ENCODE measurements at regions not wholly inside any gene's neighbourhood (a gene's known extent, or its start where the extent isn't known, plus 50 kb on each side); places are given as distances from the start of the nearest gene placed in this dataset.
"Not testable (repeated sequence)": the region's sequence is repeated elsewhere in the genome, so short reads cannot be mapped to it uniquely, and the experiment has no call there.

DNA sequence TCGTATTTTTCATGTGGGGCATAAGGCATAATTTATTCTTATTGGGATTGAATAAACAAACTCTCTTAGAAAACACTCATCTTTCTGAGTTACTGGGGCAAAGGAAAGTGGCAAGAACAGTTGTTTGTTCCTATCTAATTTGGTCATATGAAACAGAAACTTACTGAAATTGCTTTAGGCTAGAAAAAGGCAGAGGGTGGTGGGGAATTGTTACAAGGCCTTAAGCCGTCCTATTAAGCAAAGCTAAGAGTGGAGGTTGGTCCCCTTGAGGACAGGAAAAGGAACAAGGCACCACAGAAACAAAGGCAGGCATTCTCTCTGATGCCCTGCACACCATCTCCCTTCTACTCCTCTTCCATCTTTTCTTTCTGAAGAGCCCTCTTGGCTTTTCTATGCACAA lies 830.9 kb downstream of the EDEM1 start:
- no peak overlapping the region for H3K27ac Mint-ChIP-seq
- no peak overlapping the region for H3K4me3 Mint-ChIP-seq
- TF ChIP-seq, protein P1, sequence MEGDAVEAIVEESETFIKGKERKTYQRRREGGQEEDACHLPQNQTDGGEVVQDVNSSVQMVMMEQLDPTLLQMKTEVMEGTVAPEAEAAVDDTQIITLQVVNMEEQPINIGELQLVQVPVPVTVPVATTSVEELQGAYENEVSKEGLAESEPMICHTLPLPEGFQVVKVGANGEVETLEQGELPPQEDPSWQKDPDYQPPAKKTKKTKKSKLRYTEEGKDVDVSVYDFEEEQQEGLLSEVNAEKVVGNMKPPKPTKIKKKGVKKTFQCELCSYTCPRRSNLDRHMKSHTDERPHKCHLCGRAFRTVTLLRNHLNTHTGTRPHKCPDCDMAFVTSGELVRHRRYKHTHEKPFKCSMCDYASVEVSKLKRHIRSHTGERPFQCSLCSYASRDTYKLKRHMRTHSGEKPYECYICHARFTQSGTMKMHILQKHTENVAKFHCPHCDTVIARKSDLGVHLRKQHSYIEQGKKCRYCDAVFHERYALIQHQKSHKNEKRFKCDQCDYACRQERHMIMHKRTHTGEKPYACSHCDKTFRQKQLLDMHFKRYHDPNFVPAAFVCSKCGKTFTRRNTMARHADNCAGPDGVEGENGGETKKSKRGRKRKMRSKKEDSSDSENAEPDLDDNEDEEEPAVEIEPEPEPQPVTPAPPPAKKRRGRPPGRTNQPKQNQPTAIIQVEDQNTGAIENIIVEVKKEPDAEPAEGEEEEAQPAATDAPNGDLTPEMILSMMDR (conservative IDR thresholded peaks at IDR 0.05): no peak
- no peaks in the 10 kb centered on the region for H3K27me3 Mint-ChIP-seq
- H3K36me3 Mint-ChIP-seq: peaks cover 3% of the 10 kb centered on the region
- DNase-seq (ENCODE audit: extremely low spot score, unreplicated experiment): no peak
- peaks cover 5% of the 10 kb centered on the region for H3K9me3 Mint-ChIP-seq
- no peaks in the 10 kb centered on the region for H3K4me1 Mint-ChIP-seq (ENCODE audit: unreplicated experiment)

DNA sequence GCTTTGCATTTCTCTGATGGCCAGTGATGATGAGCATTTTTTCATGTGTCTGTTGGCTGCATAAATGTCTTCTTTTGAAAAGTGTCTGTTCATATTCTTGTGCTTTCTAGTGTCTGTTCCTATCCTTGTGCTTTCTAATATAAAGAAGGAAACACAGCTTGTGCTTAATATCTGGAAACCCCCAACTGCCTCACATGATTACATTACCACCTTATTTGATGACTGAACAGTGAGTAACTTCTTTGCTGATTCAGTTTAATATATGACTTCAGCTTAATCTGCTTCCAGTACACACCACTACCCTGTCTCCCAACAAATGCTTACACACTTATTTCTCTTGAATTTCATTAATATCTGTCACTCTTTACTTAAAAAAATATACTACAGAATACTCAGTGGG lies 835.1 kb downstream of the EDEM1 start:
- peaks cover 3% of the 10 kb centered on the region for H3K36me3 Mint-ChIP-seq
- peaks cover 5% of the 10 kb centered on the region for H3K9me3 Mint-ChIP-seq
- TF ChIP-seq, protein P1 (conservative IDR thresholded peaks at IDR 0.05): no peak

DNA sequence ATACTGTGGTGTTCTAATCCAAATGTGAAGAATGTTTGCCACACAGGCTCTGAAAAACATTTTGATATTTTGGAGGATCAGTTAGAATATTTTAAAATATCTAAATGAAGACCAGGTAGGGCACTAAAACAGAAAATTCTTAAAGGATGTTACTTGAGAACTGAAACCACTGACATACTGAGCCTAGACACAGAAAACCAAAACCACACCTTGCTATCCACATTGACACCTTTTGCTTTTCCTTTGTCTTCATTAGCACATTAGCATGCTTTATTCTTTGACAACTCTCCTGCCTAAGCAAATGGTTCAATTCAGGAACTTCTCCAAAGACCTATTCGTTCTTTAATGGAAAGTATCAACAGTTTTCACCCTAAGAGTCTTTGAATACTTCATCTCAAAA lies 835.9 kb upstream of the GRM7 start:
- no peak overlapping the region for H3K27ac Mint-ChIP-seq
- H3K4me1 Mint-ChIP-seq (ENCODE audit: unreplicated experiment): no peaks in the 10 kb centered on the region
- peaks cover 5% of the 10 kb centered on the region for H3K9me3 Mint-ChIP-seq
- H3K36me3 Mint-ChIP-seq: peaks cover 3% of the 10 kb centered on the region
- no peak for DNase-seq (ENCODE audit: extremely low spot score, unreplicated experiment)
- TF ChIP-seq, protein P1 (conservative IDR thresholded peaks at IDR 0.05): no peak
- H3K4me3 Mint-ChIP-seq: no peak overlapping the region
- no peaks in the 10 kb centered on the region for H3K27me3 Mint-ChIP-seq

More for the DNA sequence above, 835.1 kb downstream of the EDEM1 start:
- DNase-seq (ENCODE audit: extremely low spot score, unreplicated experiment): no peak
- Mint-ChIP-seq H3K27me3 (no peaks in the 10 kb centered on the region), H3K4me3 (no peak overlapping the region), H3K4me1 (ENCODE audit: unreplicated experiment) (no peaks in the 10 kb centered on the region), H3K27ac (no peak overlapping the region)

DNA sequence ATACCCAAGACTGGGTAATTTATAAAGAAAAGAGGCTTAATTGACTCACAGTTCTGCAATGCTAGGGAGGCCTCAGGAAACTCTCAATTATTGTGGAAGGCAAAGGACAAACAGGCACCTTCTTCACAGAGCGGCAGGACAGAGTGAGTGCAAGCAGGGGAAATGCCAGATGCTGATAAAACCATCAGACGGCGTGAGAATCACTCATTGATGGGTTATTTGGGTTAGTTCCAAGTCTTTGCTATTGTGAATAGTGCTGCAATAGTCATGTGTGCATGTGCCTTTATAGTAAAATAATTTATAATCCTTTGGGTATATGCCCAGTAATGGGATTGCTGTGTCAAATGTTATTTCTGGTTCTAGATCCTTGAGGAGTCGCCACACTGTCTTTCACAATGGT lies 830.3 kb upstream of the GRM7 start:
- H3K36me3 Mint-ChIP-seq; H3K27ac Mint-ChIP-seq; H3K4me1 Mint-ChIP-seq (ENCODE audit: unreplicated experiment); H3K4me3 Mint-ChIP-seq; DNase-seq (ENCODE audit: extremely low spot score, unreplicated experiment); H3K27me3 Mint-ChIP-seq: not testable (repeated sequence)
- peaks cover 10% of the 10 kb centered on the region for H3K9me3 Mint-ChIP-seq

DNA sequence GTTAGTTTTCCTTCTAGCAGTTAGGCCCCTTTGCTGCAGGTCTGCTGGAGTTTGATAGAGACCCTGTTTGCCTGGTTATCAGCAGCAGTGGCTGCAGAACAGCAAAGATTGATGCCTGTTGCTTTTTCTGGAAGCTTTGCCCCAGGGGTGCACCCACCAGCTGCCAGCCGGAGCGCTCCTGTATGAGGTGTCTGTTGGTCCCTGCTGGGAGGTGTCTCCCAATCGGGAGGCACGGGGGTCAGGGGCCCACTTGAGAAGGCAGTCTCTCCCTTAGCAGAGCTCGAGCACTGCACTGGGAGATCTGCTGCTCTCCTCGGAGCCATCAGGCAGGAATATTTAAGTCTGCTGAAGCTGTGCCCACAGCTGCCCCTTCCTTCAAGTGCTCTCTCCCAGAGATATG lies 825.3 kb upstream of the GRM7 start:
- TF ChIP-seq, protein P1 (conservative IDR thresholded peaks at IDR 0.05): no peak
- no peaks in the 10 kb centered on the region for H3K27me3 Mint-ChIP-seq
- no peak overlapping the region for H3K27ac Mint-ChIP-seq
- H3K9me3 Mint-ChIP-seq: peaks cover 16% of the 10 kb centered on the region
- no peaks in the 10 kb centered on the region for H3K4me1 Mint-ChIP-seq (ENCODE audit: unreplicated experiment)
- DNase-seq (ENCODE audit: extremely low spot score, unreplicated experiment): no peak
- no peaks in the 10 kb centered on the region for H3K36me3 Mint-ChIP-seq
- H3K4me3 Mint-ChIP-seq: no peak overlapping the region

DNA sequence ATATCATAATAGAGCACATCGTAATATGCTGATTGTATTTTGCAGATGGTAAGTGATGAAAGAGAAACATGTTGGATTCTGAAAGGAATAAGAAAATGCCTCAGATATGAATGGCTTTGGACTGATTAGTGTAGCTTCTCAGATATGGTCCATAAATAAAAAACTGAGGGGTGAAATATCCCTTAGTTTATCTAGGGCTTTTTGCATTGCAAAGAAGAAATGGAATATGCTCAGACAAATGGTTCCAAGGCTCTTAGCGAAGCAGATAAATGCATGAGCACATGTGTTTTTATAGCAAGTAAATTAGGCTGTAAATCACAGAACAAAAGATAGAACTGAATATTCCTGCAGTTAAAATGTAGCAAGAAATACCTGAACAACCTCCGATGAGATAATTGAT lies 820.9 kb upstream of the GRM7 start:
- H3K4me3 Mint-ChIP-seq: no peak overlapping the region
- TF ChIP-seq, protein P1 (conservative IDR thresholded peaks at IDR 0.05): no peak
- no peaks in the 10 kb centered on the region for H3K4me1 Mint-ChIP-seq (ENCODE audit: unreplicated experiment)
- no peak overlapping the region for H3K27ac Mint-ChIP-seq
- H3K27me3 Mint-ChIP-seq: no peaks in the 10 kb centered on the region
- no peaks in the 10 kb centered on the region for H3K36me3 Mint-ChIP-seq
- DNase-seq (ENCODE audit: extremely low spot score, unreplicated experiment): no peak
- H3K9me3 Mint-ChIP-seq: peaks cover 13% of the 10 kb centered on the region
